Karpas-422 (cell line): ENCODE measurements at regions not wholly inside any gene's neighbourhood (a gene's known extent, or its start where the extent isn't known, plus 50 kb on each side); places are given as distances from the start of the nearest gene placed in this dataset.

Experiments used
- DNase-seq: peaks from one replicate; pipeline ENCODE4 v3.0.0-alpha.2; 2015
- H2AFZ ChIP-seq: fragments of 200-600 bp; sonication (generic); 2 replicates; pipeline ENCODE4 v1.6.1; 2014; ENCODE audit warnings: antibody characterized with exemption, low read length, mixed read lengths
- H3K27ac ChIP-seq: fragments of 200-600 bp; sonication (generic); 2 replicates; pipeline ENCODE4 v1.5.1; 2014; ENCODE audit warnings: mild to moderate bottlenecking, low read length, moderate library complexity
- H3K27me3 ChIP-seq: fragments of 200-600 bp; sonication (generic); 2 replicates; pipeline ENCODE4 v1.6.1; 2014; ENCODE audit warnings: low read length, mixed read lengths
- H3K36me3 ChIP-seq: fragments of 200-600 bp; sonication (generic); 2 replicates; pipeline ENCODE4 v1.6.1; 2014; ENCODE audit warnings: low read length, mixed read lengths; ENCODE audit not compliant: insufficient read depth
- H3K4me1 ChIP-seq: fragments of 200-600 bp; sonication (generic); 2 replicates; pipeline ENCODE4 v1.6.1; 2014; ENCODE audit warnings: mild to moderate bottlenecking, low read length, mixed read lengths
- H3K4me2 ChIP-seq: fragments of 200-600 bp; sonication (generic); 2 replicates; pipeline ENCODE4 v1.6.1; 2014; ENCODE audit warnings: low read length, low read depth, mild to moderate bottlenecking; ENCODE audit not compliant: poor library complexity, severe bottlenecking
- H3K4me3 ChIP-seq: fragments of 200-600 bp; sonication (generic); 2 replicates; pipeline ENCODE4 v1.5.1; 2014; ENCODE audit warnings: mild to moderate bottlenecking, antibody characterized with exemption, low read length, mixed read lengths
- H3K79me2 ChIP-seq: fragments of 200-600 bp; sonication (generic); 2 replicates; pipeline ENCODE4 v1.6.1; 2014; ENCODE audit warnings: mild to moderate bottlenecking, low read length, mixed read lengths
- H3K9ac ChIP-seq: fragments of 200-600 bp; sonication (generic); 2 replicates; pipeline ENCODE4 v1.6.0; 2014; ENCODE audit warnings: low read length
- H3K9me2 ChIP-seq: fragments of 200-600 bp; sonication (generic), shearing (Covaris generic); replicated peaks from 2 replicates; pipeline ENCODE4 v1.6.0; 2014; ENCODE audit warnings: mild to moderate bottlenecking, low read length, moderate library complexity; ENCODE audit not compliant: insufficient read depth
- H3K9me3 ChIP-seq: fragments of 300-700, 200-600 bp; sonication (generic); 2 replicates; pipeline ENCODE4 v1.6.1; 2014; ENCODE audit warnings: low read length, mixed read lengths
- H4K20me1 ChIP-seq: fragments of 200-600 bp; sonication (generic); 2 replicates; pipeline ENCODE4 v1.6.1; 2014; ENCODE audit warnings: mild to moderate bottlenecking, antibody characterized with exemption, low read length, low read depth; ENCODE audit not compliant: insufficient read depth

DNA sequence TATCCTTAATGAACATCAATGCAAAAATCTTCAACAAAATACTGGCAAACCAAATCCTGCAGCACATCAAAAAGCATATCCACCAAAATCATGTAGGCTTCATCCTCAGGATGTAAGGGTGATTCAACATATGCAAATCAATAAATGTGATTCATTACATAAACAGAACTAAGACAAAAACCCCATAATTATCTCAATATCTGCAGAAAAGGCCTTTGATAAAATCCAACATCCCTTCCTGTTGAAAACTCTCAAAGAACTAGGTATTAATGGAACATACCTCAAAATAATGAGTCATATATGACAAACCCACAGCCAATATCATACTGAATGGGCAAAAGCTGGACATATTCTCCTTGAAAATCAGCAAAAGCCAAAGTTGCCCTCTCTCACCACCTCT is 54.6 kb upstream of the DEPDC1 start:
- Histone ChIP-seq H3K27ac (no peak overlapping the region), H3K4me1 (no peaks in the 10 kb centered on the region), H3K4me2 (no peak overlapping the region), H3K4me3 (no peak overlapping the region), H3K9me2 (no peaks in the 10 kb centered on the region; the same call in 1 of the 2 replicates), H3K9me3 (no peaks in the 10 kb centered on the region), H3K79me2 (no peaks in the 10 kb centered on the region), H3K27me3 (no peaks in the 10 kb centered on the region), H2AFZ (no peak overlapping the region), H4K20me1 (no peaks in the 10 kb centered on the region), H3K9ac (no peak overlapping the region), H3K36me3 (no peaks in the 10 kb centered on the region)
- no peak for DNase-seq

DNA sequence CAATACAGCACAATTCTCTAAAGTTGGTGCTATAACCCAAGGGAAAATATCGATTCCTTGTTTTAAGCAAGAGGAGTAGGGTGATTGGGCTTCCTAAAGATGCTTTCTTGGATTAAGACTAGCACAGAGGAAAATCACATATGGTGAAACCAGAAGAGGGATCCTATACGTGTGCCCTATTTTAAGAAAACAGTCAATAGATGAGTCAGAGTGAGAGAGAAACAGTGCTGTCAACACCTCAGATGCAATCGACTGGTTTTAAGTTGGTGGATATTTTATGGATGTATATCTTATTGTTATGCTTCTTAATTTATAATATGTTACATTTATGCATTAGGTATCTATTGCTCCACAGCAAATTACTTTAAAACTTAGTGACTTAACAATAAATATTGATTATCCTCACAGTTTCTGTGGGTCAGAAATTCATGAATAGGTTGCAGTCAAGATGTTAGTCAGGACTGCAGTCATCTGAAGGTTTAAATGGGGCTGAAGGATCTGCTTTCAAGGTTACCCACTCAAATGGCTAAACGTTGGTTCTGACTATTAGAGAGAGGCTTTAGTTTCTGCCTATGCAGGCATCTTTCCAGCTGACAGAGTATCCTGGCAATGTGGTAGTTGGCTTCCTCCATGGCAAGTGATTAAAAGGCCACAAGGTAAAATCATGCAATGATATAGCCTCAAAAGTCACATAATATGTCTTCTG is 61.6 kb upstream of the DEPDC1 start:
- Histone ChIP-seq H3K9me2 (no peaks in the 10 kb centered on the region), H3K79me2 (no peaks in the 10 kb centered on the region), H3K27ac (no peak overlapping the region), H3K4me2 (no peak overlapping the region), H2AFZ (no peak overlapping the region), H3K9ac (no peak overlapping the region), H3K9me3 (no peaks in the 10 kb centered on the region), H3K4me3 (no peak overlapping the region), H4K20me1 (no peaks in the 10 kb centered on the region), H3K27me3 (no peaks in the 10 kb centered on the region), H3K36me3 (no peaks in the 10 kb centered on the region), H3K4me1 (no peaks in the 10 kb centered on the region)
- no peak for DNase-seq

DNA sequence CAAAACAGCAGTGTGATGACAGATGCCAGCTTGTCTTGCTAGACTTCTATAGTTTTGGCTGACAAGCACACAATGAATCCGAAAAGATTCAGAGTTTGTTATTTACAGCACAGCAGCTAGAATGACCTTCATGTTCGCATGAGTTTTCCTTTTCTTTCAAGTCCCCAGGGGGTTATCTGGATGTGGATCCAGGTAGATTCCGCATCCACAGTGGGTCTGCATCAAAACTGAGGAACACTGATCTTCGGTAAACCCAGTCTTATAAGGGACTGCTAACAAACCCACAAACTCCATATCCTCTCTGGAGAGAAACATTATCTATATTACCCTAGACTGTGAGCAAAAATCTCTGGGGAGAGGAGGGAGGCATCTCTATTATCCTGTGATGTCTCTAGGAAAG is 69.0 kb upstream of the DEPDC1 start:
- no peak overlapping the region for H3K4me2 ChIP-seq
- H3K27me3 ChIP-seq: no peaks in the 10 kb centered on the region
- no peaks in the 10 kb centered on the region for H3K36me3 ChIP-seq
- DNase-seq: no peak
- H3K9ac ChIP-seq: no peak overlapping the region
- no peak overlapping the region for H3K4me3 ChIP-seq
- no peaks in the 10 kb centered on the region for H4K20me1 ChIP-seq
- H2AFZ ChIP-seq: no peak overlapping the region
- no peaks in the 10 kb centered on the region for H3K79me2 ChIP-seq
- H3K9me3 ChIP-seq: no peaks in the 10 kb centered on the region
- H3K27ac ChIP-seq: no peak overlapping the region
- no peaks in the 10 kb centered on the region for H3K4me1 ChIP-seq
- no peaks in the 10 kb centered on the region for H3K9me2 ChIP-seq

DNA sequence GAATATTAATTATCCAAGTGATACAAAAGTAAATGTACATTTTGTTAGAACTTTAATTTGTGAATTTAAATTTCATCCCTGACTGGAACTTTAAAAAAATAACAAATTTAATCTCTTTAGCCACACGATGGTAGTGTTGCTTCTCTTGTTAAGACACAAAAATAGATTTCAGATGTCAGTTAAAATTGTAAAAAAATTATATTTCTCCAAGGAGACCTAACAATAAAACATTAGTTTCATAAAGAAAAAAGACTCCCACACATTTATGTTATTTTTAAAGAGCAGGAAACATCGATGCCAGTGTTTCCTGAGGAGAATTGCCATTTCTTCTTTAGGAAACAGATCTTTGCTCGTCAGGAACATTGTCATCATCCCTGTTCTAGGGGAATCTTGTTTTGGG is 74.0 kb upstream of the DEPDC1 start:
- H3K27me3 ChIP-seq: no peaks in the 10 kb centered on the region
- no peaks in the 10 kb centered on the region for H3K4me1 ChIP-seq
- DNase-seq: no peak
- H2AFZ ChIP-seq: no peak overlapping the region
- no peak overlapping the region for H3K4me2 ChIP-seq
- no peaks in the 10 kb centered on the region for H3K9me3 ChIP-seq
- no peaks in the 10 kb centered on the region for H3K9me2 ChIP-seq
- H3K9ac ChIP-seq: no peak overlapping the region
- no peaks in the 10 kb centered on the region for H3K36me3 ChIP-seq
- H3K4me3 ChIP-seq: no peak overlapping the region
- no peaks in the 10 kb centered on the region for H3K79me2 ChIP-seq
- H3K27ac ChIP-seq: no peak overlapping the region
- no peaks in the 10 kb centered on the region for H4K20me1 ChIP-seq

DNA sequence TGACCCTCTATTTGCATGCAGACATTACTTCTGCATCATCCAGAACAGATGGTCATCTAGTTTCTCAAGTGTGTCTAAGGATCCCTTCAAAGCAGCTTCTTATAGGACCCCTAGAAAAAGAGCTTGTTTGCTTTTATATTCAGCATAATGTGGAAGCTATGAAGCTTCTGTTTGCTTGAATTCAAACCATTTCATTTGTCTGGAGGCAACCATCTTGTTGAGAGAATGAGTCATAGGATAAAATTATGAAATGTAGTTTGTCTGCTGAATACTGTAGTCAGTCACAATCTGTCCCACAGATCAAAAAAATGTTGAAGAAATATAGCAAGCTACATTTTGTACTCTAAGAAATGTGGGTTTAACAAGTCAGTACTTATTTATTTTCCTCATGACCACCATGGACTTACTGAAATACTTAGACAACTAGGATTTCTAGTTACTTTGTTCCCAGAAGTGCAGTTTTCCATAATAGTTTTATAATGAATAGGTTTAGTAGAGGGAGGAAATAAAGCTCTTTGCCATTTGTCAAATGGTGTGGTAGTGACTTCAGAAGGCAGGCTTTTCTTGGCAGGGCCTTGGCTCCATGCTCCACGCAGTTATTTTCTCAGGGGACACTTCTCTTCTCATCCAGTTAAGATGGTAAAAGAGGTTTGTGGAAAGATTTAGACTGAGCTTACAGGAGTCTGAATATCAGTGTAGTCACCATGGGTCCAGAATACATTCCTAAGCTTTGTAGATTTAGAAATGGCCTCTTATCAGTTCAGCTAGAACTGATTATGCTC is 74.8 kb upstream of the DEPDC1 start:
- Histone ChIP-seq H4K20me1 (no peaks in the 10 kb centered on the region), H3K9ac (no peak overlapping the region), H3K4me2 (no peak overlapping the region), H3K9me3 (no peaks in the 10 kb centered on the region), H2AFZ (no peak overlapping the region), H3K36me3 (no peaks in the 10 kb centered on the region), H3K9me2 (no peaks in the 10 kb centered on the region), H3K4me3 (no peak overlapping the region), H3K4me1 (no peaks in the 10 kb centered on the region), H3K27ac (no peak overlapping the region), H3K27me3 (no peaks in the 10 kb centered on the region), H3K79me2 (no peaks in the 10 kb centered on the region)
- DNase-seq: no peak

DNA sequence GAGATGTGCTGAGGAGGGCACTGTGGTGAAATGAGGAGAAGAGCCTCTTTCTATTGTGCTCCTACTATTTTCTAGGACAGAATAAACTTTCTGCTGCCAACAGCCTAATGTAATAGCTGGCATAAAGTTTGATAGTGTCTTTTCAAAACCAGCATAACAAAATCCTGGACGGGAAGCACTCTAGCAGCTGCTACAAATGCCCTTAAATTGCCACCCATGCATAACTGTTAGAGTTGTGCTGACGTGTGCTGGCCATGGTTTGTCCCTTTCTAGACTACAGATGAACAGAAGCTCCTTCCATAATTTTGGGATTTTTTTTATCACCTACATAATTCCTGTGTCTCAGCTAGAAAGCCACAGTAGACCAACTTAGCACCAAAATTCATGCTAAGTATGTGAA is 88.5 kb upstream of the DEPDC1 start:
- no peak overlapping the region for H3K27ac ChIP-seq
- no peaks in the 10 kb centered on the region for H3K4me1 ChIP-seq
- H2AFZ ChIP-seq: no peak overlapping the region
- no peaks in the 10 kb centered on the region for H3K9me3 ChIP-seq
- no peak overlapping the region for H3K4me3 ChIP-seq
- H3K4me2 ChIP-seq: no peak overlapping the region
- H3K36me3 ChIP-seq: no peaks in the 10 kb centered on the region
- no peak for DNase-seq
- 0 out of 2 replicates have a peak, but pooled peaks cover 4% of the 10 kb centered on the region for H3K9me2 ChIP-seq
- H3K27me3 ChIP-seq: no peaks in the 10 kb centered on the region
- no peaks in the 10 kb centered on the region for H4K20me1 ChIP-seq
- H3K9ac ChIP-seq: no peak overlapping the region
- no peaks in the 10 kb centered on the region for H3K79me2 ChIP-seq

DNA sequence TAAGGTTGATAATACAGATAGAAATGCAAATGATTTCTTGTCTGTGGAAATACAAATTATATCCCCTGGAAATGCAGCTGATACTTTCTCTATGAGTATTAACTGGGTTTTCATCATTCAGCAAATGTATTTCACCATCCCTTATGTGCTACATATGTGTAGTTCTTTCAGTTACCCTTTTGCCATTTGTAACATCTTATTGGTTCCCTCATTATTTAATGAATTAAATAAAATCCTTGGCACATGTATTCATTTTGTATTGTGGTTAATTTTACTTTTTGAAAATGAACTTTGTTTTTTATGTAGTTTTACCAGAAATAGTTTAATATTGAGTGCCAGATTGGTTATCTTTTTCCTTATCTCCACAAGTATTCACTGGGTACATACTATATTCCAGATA is 89.9 kb upstream of the DEPDC1 start:
- Histone ChIP-seq H3K4me3 (no peak overlapping the region), H3K9me2 (0 out of 2 replicates have a peak, but pooled peaks cover 3% of the 10 kb centered on the region)
- no peak for DNase-seq

DNA sequence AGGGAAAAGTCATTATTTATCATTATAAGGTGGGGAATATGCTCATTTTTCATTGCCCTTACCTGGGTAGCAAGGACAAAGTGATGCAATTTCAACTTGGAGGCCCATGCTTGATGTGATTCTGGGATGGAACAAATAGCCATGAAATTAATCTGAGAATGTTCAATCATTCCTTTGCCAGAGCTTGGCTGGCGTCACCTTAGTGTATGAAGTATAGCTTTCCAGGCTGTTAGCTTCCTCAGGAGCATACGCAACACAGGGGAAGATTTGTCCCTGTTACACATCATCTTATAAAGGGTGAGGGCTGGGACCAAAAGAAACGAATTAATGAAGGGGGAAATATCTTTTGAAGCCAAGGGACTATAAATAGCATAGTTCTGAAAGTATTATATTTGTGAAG is 91.4 kb upstream of the DEPDC1 start:
- Histone ChIP-seq H3K9ac (no peak overlapping the region), H3K27ac (no peak overlapping the region), H2AFZ (no peak overlapping the region), H3K79me2 (no peaks in the 10 kb centered on the region), H3K27me3 (no peaks in the 10 kb centered on the region), H3K9me2 (no peaks in the 10 kb centered on the region), H3K4me2 (no peak overlapping the region), H3K36me3 (no peaks in the 10 kb centered on the region), H4K20me1 (no peaks in the 10 kb centered on the region), H3K4me3 (no peak overlapping the region), H3K9me3 (no peaks in the 10 kb centered on the region), H3K4me1 (no peaks in the 10 kb centered on the region)
- DNase-seq: no peak

More for the DNA sequence above, 89.9 kb upstream of the DEPDC1 start:
- Histone ChIP-seq H3K79me2 (no peaks in the 10 kb centered on the region), H3K27ac (no peak overlapping the region), H3K9me3 (no peaks in the 10 kb centered on the region), H3K36me3 (no peaks in the 10 kb centered on the region), H3K4me2 (no peak overlapping the region), H3K4me1 (no peaks in the 10 kb centered on the region), H2AFZ (no peak overlapping the region), H3K9ac (no peak overlapping the region), H3K27me3 (no peaks in the 10 kb centered on the region), H4K20me1 (no peaks in the 10 kb centered on the region)
